ENCODE measurements at regions not wholly inside any gene's neighbourhood (a gene's known extent, or its start where the extent isn't known, plus 50 kb on each side); places are given as distances from the start of the nearest gene placed in this dataset.
A peak's percentile ranks its signal among the peaks of the same experiment; 100 is the strongest.

- Histone ChIP-seq H4K91ac (ENCODE audit: low read length) (no peak overlapping the region), H3K4me2 (ENCODE audit: low read length, poor library complexity, severe bottlenecking) (no peak overlapping the region), H3K9me3 (ENCODE audit: control insufficient read depth, low read length) (no peaks in the 10 kb centered on the region), H2AK5ac (ENCODE audit: low read length, severe bottlenecking) (no peak overlapping the region), H2BK5ac (ENCODE audit: low read depth, low read length, poor library complexity, severe bottlenecking) (no peak overlapping the region), H3K36me3 (ENCODE audit: control insufficient read depth in 1 of 2, insufficient read depth in 2 of 2, low read depth in 1 of 2, low read length in 2 of 2) (no peaks in the 10 kb centered on the region), H3K4me3 (ENCODE audit: insufficient read depth in 1 of 2, low read depth in 1 of 2, low read length in 2 of 2) (no peak overlapping the region), H2BK15ac (ENCODE audit: low read depth, poor library complexity, severe bottlenecking) (no peak overlapping the region), H3K23ac (ENCODE audit: low read length in 2 of 2) (no peak overlapping the region), H3K18ac (ENCODE audit: low read depth in 1 of 2, low read length in 2 of 2) (no peak overlapping the region), H2AFZ (ENCODE audit: low read depth, low read length) (no peak overlapping the region), H2BK120ac (ENCODE audit: low read depth, low read length) (no peak overlapping the region), H3K14ac (ENCODE audit: low read length in 2 of 2) (no peak overlapping the region), H3K79me1 (replicated peaks; ENCODE audit: low read length, poor library complexity, severe bottlenecking) (no peaks in the 10 kb centered on the region), H2BK12ac (ENCODE audit: low read length in 2 of 2) (no peak overlapping the region), H3K4ac (ENCODE audit: low read depth in 1 of 2, low read length in 2 of 2) (no peak overlapping the region), H4K8ac (ENCODE audit: low read length) (no peak overlapping the region), H3K27ac (ENCODE audit: low read length, poor library complexity, severe bottlenecking) (no peak overlapping the region), H3K9ac (ENCODE audit: low read length) (no peak overlapping the region), H3K4me1 (ENCODE audit: control insufficient read depth, insufficient read depth, low read depth, low read length) (no peaks in the 10 kb centered on the region), H3K27me3 (ENCODE audit: control insufficient read depth in 1 of 2, insufficient read depth in 1 of 2, low read length in 2 of 2) (no peaks in the 10 kb centered on the region)
- DNase-seq, result no peak
- 74% methylated on average over 2 of the region's 2 CpGs for WGBS
These were observed 370.3 kb upstream of the DPPA4 start for GRCh38 chr3:109707617-109708016.

DNA sequence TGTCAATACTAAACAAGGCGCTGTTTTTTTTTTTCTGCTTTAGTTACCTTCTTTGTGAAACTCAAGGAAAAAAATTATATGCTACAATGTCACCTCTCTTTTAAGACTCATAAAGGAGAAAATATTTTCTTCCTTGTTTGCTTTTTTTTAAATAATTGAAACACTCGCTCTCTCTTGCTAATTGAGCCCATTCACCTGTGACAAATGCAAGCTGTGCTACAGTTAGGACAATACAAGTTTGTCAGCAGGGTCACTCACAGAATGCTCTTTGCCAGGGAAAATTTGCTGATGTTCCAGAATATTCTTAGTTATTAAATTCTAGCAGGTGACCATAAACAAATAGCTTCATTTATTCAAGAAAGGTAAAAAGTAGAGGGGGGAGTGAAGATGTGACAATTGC is 375.9 kb upstream of the DPPA4 start:
- Histone ChIP-seq H3K36me3 (ENCODE audit: control insufficient read depth in 1 of 2, insufficient read depth in 2 of 2, low read depth in 1 of 2, low read length in 2 of 2) (no peaks in the 10 kb centered on the region), H2BK5ac (ENCODE audit: low read depth, low read length, poor library complexity, severe bottlenecking) (no peak overlapping the region), H2BK120ac (ENCODE audit: low read depth, low read length) (no peak overlapping the region), H3K4me1 (ENCODE audit: control insufficient read depth, insufficient read depth, low read depth, low read length) (no peaks in the 10 kb centered on the region), H3K18ac (ENCODE audit: low read depth in 1 of 2, low read length in 2 of 2) (no peak overlapping the region), H3K79me1 (replicated peaks; ENCODE audit: low read length, poor library complexity, severe bottlenecking) (no peaks in the 10 kb centered on the region), H3K27ac (ENCODE audit: low read length, poor library complexity, severe bottlenecking) (no peak overlapping the region), H2AK5ac (ENCODE audit: low read length, severe bottlenecking) (no peak overlapping the region), H4K91ac (ENCODE audit: low read length) (no peak overlapping the region), H3K23ac (ENCODE audit: low read length in 2 of 2) (no peak overlapping the region), H3K4me3 (ENCODE audit: insufficient read depth in 1 of 2, low read depth in 1 of 2, low read length in 2 of 2) (no peak overlapping the region), H3K9ac (ENCODE audit: low read length) (no peak overlapping the region), H3K14ac (ENCODE audit: low read length in 2 of 2) (no peak overlapping the region), H2BK12ac (ENCODE audit: low read length in 2 of 2) (no peak overlapping the region), H2BK15ac (ENCODE audit: low read depth, poor library complexity, severe bottlenecking) (no peak overlapping the region), H3K4me2 (ENCODE audit: low read length, poor library complexity, severe bottlenecking) (no peak overlapping the region), H3K4ac (ENCODE audit: low read depth in 1 of 2, low read length in 2 of 2) (no peak overlapping the region), H3K9me3 (ENCODE audit: control insufficient read depth, low read length) (no peaks in the 10 kb centered on the region), H2AFZ (ENCODE audit: low read depth, low read length) (no peak overlapping the region), H4K8ac (ENCODE audit: low read length) (no peak overlapping the region), H3K27me3 (ENCODE audit: control insufficient read depth in 1 of 2, insufficient read depth in 1 of 2, low read length in 2 of 2) (no peaks in the 10 kb centered on the region)
- no peak for DNase-seq
- 80% methylated on average over 1 of the region's 2 CpGs for WGBS

GRCh38 chr3:109715707-109716106 is 378.4 kb upstream of the DPPA4 start:
- H3K9ac ChIP-seq (ENCODE audit: low read length), result no peak overlapping the region
- H3K36me3 ChIP-seq (ENCODE audit: control insufficient read depth in 1 of 2, insufficient read depth in 2 of 2, low read depth in 1 of 2, low read length in 2 of 2), result no peaks in the 10 kb centered on the region
- H2BK5ac ChIP-seq (ENCODE audit: low read depth, low read length, poor library complexity, severe bottlenecking), result no peak overlapping the region
- H3K23ac ChIP-seq (ENCODE audit: low read length in 2 of 2), result no peak overlapping the region
- H3K9me3 ChIP-seq (ENCODE audit: control insufficient read depth, low read length), result no peaks in the 10 kb centered on the region
- no peak overlapping the region for H4K8ac ChIP-seq (ENCODE audit: low read length)
- no peaks in the 10 kb centered on the region for H3K4me1 ChIP-seq (ENCODE audit: control insufficient read depth, insufficient read depth, low read depth, low read length)
- DNase-seq, result no peak
- H2AK5ac ChIP-seq (ENCODE audit: low read length, severe bottlenecking), result no peak overlapping the region
- H2BK12ac ChIP-seq (ENCODE audit: low read length in 2 of 2), result no peak overlapping the region
- H3K4ac ChIP-seq (ENCODE audit: low read depth in 1 of 2, low read length in 2 of 2), result no peak overlapping the region
- no peak overlapping the region for H3K27ac ChIP-seq (ENCODE audit: low read length, poor library complexity, severe bottlenecking)
- H3K4me2 ChIP-seq (ENCODE audit: low read length, poor library complexity, severe bottlenecking), result no peak overlapping the region
- H2BK120ac ChIP-seq (ENCODE audit: low read depth, low read length), result no peak overlapping the region
- no peaks in the 10 kb centered on the region for H3K27me3 ChIP-seq (ENCODE audit: control insufficient read depth in 1 of 2, insufficient read depth in 1 of 2, low read length in 2 of 2)
- peak overlapping the region in 1 of 2 experiments; percentile 41 for H3K14ac ChIP-seq (ENCODE audit: low read length in 2 of 2)
- no peak overlapping the region for H4K91ac ChIP-seq (ENCODE audit: low read length)
- no peak overlapping the region for H2AFZ ChIP-seq (ENCODE audit: low read depth, low read length)
- no peaks in the 10 kb centered on the region for H3K79me1 ChIP-seq (replicated peaks; ENCODE audit: low read length, poor library complexity, severe bottlenecking)
- no CpG with 5 or more reads among the region's 3 CpGs for WGBS
- H3K4me3 ChIP-seq (ENCODE audit: insufficient read depth in 1 of 2, low read depth in 1 of 2, low read length in 2 of 2), result no peak overlapping the region
- H3K18ac ChIP-seq (ENCODE audit: low read depth in 1 of 2, low read length in 2 of 2), result no peak overlapping the region
- H2BK15ac ChIP-seq (ENCODE audit: low read depth, poor library complexity, severe bottlenecking), result no peak overlapping the region

- Histone ChIP-seq H3K9me3 (ENCODE audit: control insufficient read depth, low read length) (no peaks in the 10 kb centered on the region), H3K27me3 (ENCODE audit: control insufficient read depth in 1 of 2, insufficient read depth in 1 of 2, low read length in 2 of 2) (no peaks in the 10 kb centered on the region), H4K8ac (ENCODE audit: low read length) (no peak overlapping the region), H2BK15ac (ENCODE audit: low read depth, poor library complexity, severe bottlenecking) (no peak overlapping the region), H3K36me3 (ENCODE audit: control insufficient read depth in 1 of 2, insufficient read depth in 2 of 2, low read depth in 1 of 2, low read length in 2 of 2) (no peaks in the 10 kb centered on the region), H3K79me1 (replicated peaks; ENCODE audit: low read length, poor library complexity, severe bottlenecking) (no peaks in the 10 kb centered on the region), H3K4me2 (ENCODE audit: low read length, poor library complexity, severe bottlenecking) (no peak overlapping the region), H3K4me3 (ENCODE audit: insufficient read depth in 1 of 2, low read depth in 1 of 2, low read length in 2 of 2) (no peak overlapping the region), H3K14ac (ENCODE audit: low read length in 2 of 2) (no peak overlapping the region), H4K91ac (ENCODE audit: low read length) (no peak overlapping the region), H3K18ac (ENCODE audit: low read depth in 1 of 2, low read length in 2 of 2) (no peak overlapping the region), H2AFZ (ENCODE audit: low read depth, low read length) (no peak overlapping the region), H3K4ac (ENCODE audit: low read depth in 1 of 2, low read length in 2 of 2) (no peak overlapping the region), H2AK5ac (ENCODE audit: low read length, severe bottlenecking) (no peak overlapping the region), H3K4me1 (ENCODE audit: control insufficient read depth, insufficient read depth, low read depth, low read length) (no peaks in the 10 kb centered on the region), H3K23ac (ENCODE audit: low read length in 2 of 2) (no peak overlapping the region), H3K27ac (ENCODE audit: low read length, poor library complexity, severe bottlenecking) (no peak overlapping the region), H2BK120ac (ENCODE audit: low read depth, low read length) (no peak overlapping the region), H3K9ac (ENCODE audit: low read length) (no peak overlapping the region), H2BK12ac (ENCODE audit: low read length in 2 of 2) (no peak overlapping the region), H2BK5ac (ENCODE audit: low read depth, low read length, poor library complexity, severe bottlenecking) (no peak overlapping the region)
- 91% methylated on average over 3 of the region's 4 CpGs for WGBS
- no peak for DNase-seq
These were observed 381.5 kb upstream of the DPPA4 start for GRCh38 chr3:109718850-109719249.

Data from mesenchymal stem cell (in vitro differentiated cells and primary cell).